Ectodermal cell (in vitro differentiated cells): ENCODE measurements at regions not wholly inside any gene's neighbourhood (a gene's known extent, or its start where the extent isn't known, plus 50 kb on each side); places are given as distances from the start of the nearest gene placed in this dataset.
"Not testable (repeated sequence)": the region's sequence is repeated elsewhere in the genome, so short reads cannot be mapped to it uniquely, and the experiment has no call there.

Source experiments
- H3K27ac ChIP-seq: 2 replicates; pipeline ENCODE4 v1.7.0; 2013; ENCODE audit warnings: mild to moderate bottlenecking, low read depth, low read length; ENCODE audit not compliant: insufficient read depth, poor library complexity, severe bottlenecking
- H3K27me3 ChIP-seq: 2 replicates; pipeline ENCODE4 v1.7.0; 2013; ENCODE audit warnings: mild to moderate bottlenecking, low read length; ENCODE audit not compliant: insufficient read depth, control insufficient read depth, poor library complexity, severe bottlenecking
- H3K36me3 ChIP-seq: one replicate; pipeline ENCODE4 v1.7.0; 2013; ENCODE audit warnings: low read length; ENCODE audit not compliant: control insufficient read depth, insufficient read depth
- H3K4me1 ChIP-seq: one replicate; pipeline ENCODE4 v1.7.0; 2013; ENCODE audit warnings: low read length; ENCODE audit not compliant: control insufficient read depth, insufficient read depth
- H3K4me3 ChIP-seq: 2 replicates; pipeline ENCODE4 v1.7.0; 2013; ENCODE audit warnings: low read depth, low read length, control low read depth; ENCODE audit not compliant: insufficient read depth
- H3K9me3 ChIP-seq: 2 replicates; pipeline ENCODE4 v1.7.0; 2013; ENCODE audit warnings: mild to moderate bottlenecking, low read length, moderate library complexity; ENCODE audit not compliant: control insufficient read depth
- WGBS, 2 experiments: methylation state at CpG; one replicate each; pipeline ENCODE4 v1.1.7; 2013; ENCODE audit warnings: missing lambda C conversion rate in 2 of 2; 5-methylcytosine and 5-hydroxymethylcytosine counted together

DNA sequence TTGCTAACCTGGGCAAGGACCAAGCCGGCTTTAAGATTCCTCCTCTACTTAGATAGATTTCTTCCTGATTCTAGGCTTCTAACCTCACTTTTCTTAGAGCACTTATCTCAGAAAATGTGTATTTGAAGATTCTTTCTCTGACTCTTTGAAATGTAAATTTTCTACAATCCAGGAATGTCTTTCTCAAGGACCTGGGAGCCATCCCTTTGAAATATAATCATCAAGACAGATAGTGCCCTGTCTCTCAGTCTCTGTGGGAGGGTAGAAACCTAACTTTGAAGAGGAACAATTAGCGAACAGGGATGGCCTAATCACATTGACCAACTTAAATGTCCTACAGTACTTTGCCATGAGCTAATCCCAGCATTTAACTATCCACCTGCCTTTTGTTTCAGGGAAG is 1646.0 kb downstream of the PCDH9 start:
- 15 to 43% methylated on average over 2 of the region's 2 CpGs for WGBS, 2 experiments
- no peak overlapping the region for H3K4me3 ChIP-seq
- H3K4me1 ChIP-seq, result no peaks in the 10 kb centered on the region
- H3K9me3 ChIP-seq, result no peaks in the 10 kb centered on the region
- H3K27ac ChIP-seq, result no peak overlapping the region
- H3K36me3 ChIP-seq, result no peaks in the 10 kb centered on the region
- H3K27me3 ChIP-seq, result no peaks in the 10 kb centered on the region

DNA sequence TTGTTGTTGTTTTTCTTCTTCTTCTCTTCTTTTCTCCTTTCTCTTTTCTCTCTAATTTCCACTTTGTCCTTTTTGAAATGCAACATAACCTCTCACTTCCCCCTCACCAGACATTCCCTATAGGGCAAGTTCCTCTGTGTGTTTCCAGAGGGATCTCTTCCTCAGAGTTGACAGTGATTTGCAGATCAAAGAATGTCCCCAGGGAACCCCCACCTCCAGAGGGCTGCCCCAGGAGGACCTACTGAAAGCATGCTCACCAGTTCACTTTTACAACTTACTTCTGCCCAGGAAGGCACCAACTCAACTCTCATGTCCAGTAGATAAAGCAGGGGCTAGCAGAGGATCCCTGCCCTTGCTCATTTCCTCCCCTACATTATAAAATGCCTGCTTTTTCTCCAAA is 1648.0 kb downstream of the PCDH9 start:
- Histone ChIP-seq H3K4me1 (no peaks in the 10 kb centered on the region), H3K4me3 (no peak overlapping the region), H3K27me3 (no peaks in the 10 kb centered on the region), H3K9me3 (no peaks in the 10 kb centered on the region), H3K27ac (no peak overlapping the region), H3K36me3 (no peaks in the 10 kb centered on the region)

GRCh38 chr13:65564561-65564960 is 1665.6 kb downstream of the PCDH9 start:
- 85 to 91% methylated on average over 3 to 4 of the region's 5 CpGs for WGBS, 2 experiments
- not testable (repeated sequence) for H3K36me3 ChIP-seq, H3K27me3 ChIP-seq, H3K4me3 ChIP-seq, H3K4me1 ChIP-seq, H3K27ac ChIP-seq, H3K9me3 ChIP-seq

DNA sequence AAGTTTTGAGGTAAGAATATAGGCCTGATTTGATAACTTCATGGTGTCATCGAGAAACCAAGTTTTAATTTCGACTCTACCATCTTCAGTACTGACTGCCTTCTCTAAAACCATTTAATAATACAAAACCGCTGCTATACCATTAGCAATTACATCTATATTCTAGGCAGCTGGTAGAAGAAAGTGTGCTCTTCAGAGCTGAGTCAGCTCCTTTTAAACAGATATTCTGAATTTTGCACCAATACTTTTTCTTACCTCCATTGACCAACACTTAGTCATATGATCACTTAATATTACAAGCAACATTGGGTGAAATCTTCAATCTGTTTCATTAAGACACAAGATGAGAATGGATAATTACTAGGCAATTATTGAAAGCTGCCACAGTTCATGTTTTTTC is 1667.8 kb downstream of the PCDH9 start:
- no peaks in the 10 kb centered on the region for H3K4me1 ChIP-seq
- no peak overlapping the region for H3K27ac ChIP-seq
- no peaks in the 10 kb centered on the region for H3K36me3 ChIP-seq
- H3K27me3 ChIP-seq, result no peaks in the 10 kb centered on the region
- no peaks in the 10 kb centered on the region for H3K9me3 ChIP-seq
- no peak overlapping the region for H3K4me3 ChIP-seq
- WGBS, 2 experiments, result 95 to 98% methylated on average over 3 of the region's 3 CpGs

GRCh38 chr13:65560936-65561335 is 1669.2 kb downstream of the PCDH9 start:
- WGBS, 2 experiments, result 92% methylated on average over 1 of the region's 1 CpG; no CpG with 5 or more reads in 1 of the 2 experiments
- Histone ChIP-seq H3K36me3 (no peaks in the 10 kb centered on the region), H3K4me3 (no peak overlapping the region), H3K27me3 (no peaks in the 10 kb centered on the region), H3K4me1 (no peaks in the 10 kb centered on the region), H3K9me3 (no peaks in the 10 kb centered on the region), H3K27ac (no peak overlapping the region)

DNA sequence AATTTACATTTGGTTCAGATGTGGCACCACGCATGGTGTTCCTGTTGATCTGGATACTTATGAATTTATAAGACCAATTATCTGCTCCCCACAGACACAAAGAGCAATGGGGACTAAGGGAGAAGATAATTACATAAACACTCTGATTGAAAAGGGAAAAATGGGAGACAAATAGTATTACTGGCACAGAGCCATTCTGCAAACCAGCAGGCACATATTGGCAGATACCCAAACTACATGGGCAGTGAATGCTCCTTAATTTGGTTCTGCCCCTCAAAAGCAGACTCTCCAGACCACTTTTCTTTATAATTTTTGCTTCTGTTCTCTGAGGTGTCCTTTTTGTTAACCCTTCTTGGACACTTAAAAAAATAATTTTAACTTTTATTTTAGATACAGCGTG is 1674.2 kb downstream of the PCDH9 start:
- H3K27me3 ChIP-seq, result no peaks in the 10 kb centered on the region
- 89 to 100% methylated on average over 1 of the region's 2 CpGs for WGBS, 2 experiments
- no peaks in the 10 kb centered on the region for H3K4me1 ChIP-seq
- H3K4me3 ChIP-seq, result no peak overlapping the region
- H3K36me3 ChIP-seq, result no peaks in the 10 kb centered on the region
- no peaks in the 10 kb centered on the region for H3K9me3 ChIP-seq
- no peak overlapping the region for H3K27ac ChIP-seq

- 88 to 90% methylated on average over 5 of the region's 5 CpGs for WGBS, 2 experiments
- no peaks in the 10 kb centered on the region for H3K9me3 ChIP-seq
These were observed 1676.9 kb downstream of the PCDH9 start for GRCh38 chr13:65553096-65553727.

GRCh38 chr13:65551208-65551607 is 1678.9 kb downstream of the PCDH9 start:
- Histone ChIP-seq H3K27me3 (no peaks in the 10 kb centered on the region), H3K4me3 (no peak overlapping the region), H3K36me3 (no peaks in the 10 kb centered on the region), H3K4me1 (no peaks in the 10 kb centered on the region), H3K9me3 (no peaks in the 10 kb centered on the region), H3K27ac (no peak overlapping the region)

More at GRCh38 chr13:65553096-65553727, 1676.9 kb downstream of the PCDH9 start:
- Histone ChIP-seq H3K27ac (no peak overlapping the region), H3K4me3 (no peak overlapping the region), H3K4me1 (no peaks in the 10 kb centered on the region), H3K27me3 (no peaks in the 10 kb centered on the region), H3K36me3 (no peaks in the 10 kb centered on the region)

DNA sequence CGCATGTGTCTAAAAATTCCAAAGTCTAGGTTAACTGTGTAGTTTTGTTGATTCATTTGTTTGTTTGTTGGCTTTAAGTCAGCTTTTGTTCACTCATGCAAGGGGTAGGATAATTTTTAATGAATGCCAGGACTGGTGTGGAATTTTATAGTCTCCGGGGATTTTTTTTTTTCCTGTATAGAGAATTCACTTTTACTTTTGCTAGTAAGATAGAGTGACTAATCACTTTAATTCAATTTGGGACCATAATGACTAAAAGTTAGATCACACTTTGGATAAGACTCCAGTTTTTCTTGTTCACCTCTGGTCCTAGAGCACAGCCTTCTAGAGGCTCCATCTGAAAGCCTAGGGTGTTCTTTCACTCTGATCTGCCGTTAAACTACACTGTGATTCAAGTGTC is 1690.0 kb downstream of the PCDH9 start:
- Histone ChIP-seq H3K4me3 (no peak overlapping the region), H3K36me3 (no peaks in the 10 kb centered on the region), H3K27me3 (no peaks in the 10 kb centered on the region), H3K9me3 (no peaks in the 10 kb centered on the region), H3K4me1 (no peaks in the 10 kb centered on the region), H3K27ac (no peak overlapping the region)
- WGBS, 2 experiments, result 94 to 97% methylated on average over 2 to 3 of the region's 3 CpGs

- Histone ChIP-seq H3K9me3 (no peaks in the 10 kb centered on the region), H3K36me3 (no peaks in the 10 kb centered on the region), H3K27ac (no peak overlapping the region), H3K4me3 (no peak overlapping the region), H3K4me1 (no peaks in the 10 kb centered on the region), H3K27me3 (no peaks in the 10 kb centered on the region)
- WGBS, 2 experiments, result 88 to 100% methylated on average over 1 of the region's 1 CpG
These were observed 1694.8 kb downstream of the PCDH9 start for GRCh38 chr13:65535370-65535769.

DNA sequence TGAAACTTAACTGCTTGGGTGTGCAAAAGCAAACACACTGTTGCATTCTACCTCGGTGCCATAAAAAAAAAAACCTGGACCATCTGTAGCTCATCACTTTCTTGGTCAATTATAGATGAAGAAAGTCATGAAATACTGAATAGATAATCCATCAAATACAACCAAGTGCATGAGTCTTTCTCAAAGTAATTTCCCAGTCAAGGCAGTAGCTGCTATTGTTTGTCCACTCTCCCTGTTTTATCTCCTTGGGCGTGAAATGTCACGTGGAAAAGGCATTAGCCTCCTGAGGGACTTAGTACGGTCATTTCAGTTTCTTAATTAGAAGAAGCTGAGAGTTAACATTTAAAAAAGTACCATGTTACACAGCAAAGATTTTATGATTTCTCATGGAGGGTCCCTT is 1697.9 kb downstream of the PCDH9 start:
- 79 to 92% methylated on average over 2 to 4 of the region's 4 CpGs for WGBS, 2 experiments
- Histone ChIP-seq H3K4me1 (no peaks in the 10 kb centered on the region), H3K27me3 (no peaks in the 10 kb centered on the region), H3K9me3 (no peaks in the 10 kb centered on the region), H3K27ac (no peak overlapping the region), H3K36me3 (no peaks in the 10 kb centered on the region), H3K4me3 (no peak overlapping the region)
